Omental fat pad (tissue), 3 donors: ENCODE measurements at regions not wholly inside any gene's neighbourhood (a gene's known extent, or its start where the extent isn't known, plus 50 kb on each side); places are given as distances from the start of the nearest gene placed in this dataset.
"Not testable (repeated sequence)": the region's sequence is repeated elsewhere in the genome, so short reads cannot be mapped to it uniquely, and the experiment has no call there.

Source experiments
- ATAC-seq: fragments of 150-250 bp; one replicate; pipeline ENCODE4 v1.9.1; 2016; ENCODE audit warnings: mild to moderate bottlenecking, moderate library complexity; ENCODE audit not compliant: low FRiP score
- DNase-seq: peaks from one replicate; pipeline ENCODE4 v3.0.0-alpha.2; 2019; ENCODE audit warnings: low spot score
- TF ChIP-seq, protein P1 (sequence below), 3 donors: fragments of 450-650 bp; IDR thresholded peaks; one replicate each; pipeline ENCODE4 v1.5.1; 2016 to 2017; ENCODE audit warnings: antibody characterized with exemption in 3 of 3, mild to moderate bottlenecking in 3 of 3, moderate library complexity in 2 of 3

DNA sequence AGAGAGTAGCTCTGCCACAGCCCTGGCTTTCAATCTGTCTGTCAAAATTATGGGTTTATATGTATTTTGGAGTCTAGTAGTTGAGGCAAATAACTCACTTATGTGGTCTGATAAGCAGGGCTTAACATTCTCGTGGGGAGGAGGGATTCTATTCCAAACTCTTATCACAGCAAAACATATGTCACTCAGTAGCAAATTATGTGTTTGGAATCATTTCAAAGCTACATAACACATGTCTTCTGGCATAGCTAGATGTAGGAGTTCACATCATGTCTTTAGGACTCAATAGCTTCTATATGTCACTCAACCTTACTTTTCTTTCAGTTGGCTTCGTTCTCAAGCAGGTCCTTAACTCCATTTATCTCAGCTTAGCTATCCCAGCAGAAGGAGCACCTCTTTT lies 144.5 kb upstream of the SEMA6A start:
- DNase-seq (no peak), ATAC-seq (no peak)

DNA sequence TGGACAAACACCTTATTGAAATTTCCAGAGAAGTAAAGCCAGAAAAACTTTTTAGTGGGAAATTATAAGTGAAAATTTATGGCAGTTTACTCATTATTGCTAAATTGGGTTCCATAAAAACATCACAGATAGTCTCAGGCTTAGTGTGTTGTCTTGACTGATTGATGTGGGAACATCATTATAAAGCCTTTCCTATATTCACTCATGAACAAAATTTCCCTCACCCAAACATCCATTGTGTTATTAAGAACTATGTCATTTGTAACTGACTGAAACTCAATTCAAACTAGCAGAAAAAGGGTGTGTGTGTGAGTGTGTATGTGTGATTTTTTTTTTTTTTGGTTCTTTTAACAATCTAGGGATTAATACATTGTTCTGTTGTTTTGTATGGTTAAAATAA lies 143.7 kb upstream of the SEMA6A start:
- DNase-seq (no peak), ATAC-seq (no peak)
- TF ChIP-seq, protein P1, sequence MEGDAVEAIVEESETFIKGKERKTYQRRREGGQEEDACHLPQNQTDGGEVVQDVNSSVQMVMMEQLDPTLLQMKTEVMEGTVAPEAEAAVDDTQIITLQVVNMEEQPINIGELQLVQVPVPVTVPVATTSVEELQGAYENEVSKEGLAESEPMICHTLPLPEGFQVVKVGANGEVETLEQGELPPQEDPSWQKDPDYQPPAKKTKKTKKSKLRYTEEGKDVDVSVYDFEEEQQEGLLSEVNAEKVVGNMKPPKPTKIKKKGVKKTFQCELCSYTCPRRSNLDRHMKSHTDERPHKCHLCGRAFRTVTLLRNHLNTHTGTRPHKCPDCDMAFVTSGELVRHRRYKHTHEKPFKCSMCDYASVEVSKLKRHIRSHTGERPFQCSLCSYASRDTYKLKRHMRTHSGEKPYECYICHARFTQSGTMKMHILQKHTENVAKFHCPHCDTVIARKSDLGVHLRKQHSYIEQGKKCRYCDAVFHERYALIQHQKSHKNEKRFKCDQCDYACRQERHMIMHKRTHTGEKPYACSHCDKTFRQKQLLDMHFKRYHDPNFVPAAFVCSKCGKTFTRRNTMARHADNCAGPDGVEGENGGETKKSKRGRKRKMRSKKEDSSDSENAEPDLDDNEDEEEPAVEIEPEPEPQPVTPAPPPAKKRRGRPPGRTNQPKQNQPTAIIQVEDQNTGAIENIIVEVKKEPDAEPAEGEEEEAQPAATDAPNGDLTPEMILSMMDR (IDR thresholded peaks at IDR 0.05): no peak

More for the DNA sequence above, 144.5 kb upstream of the SEMA6A start:
- TF ChIP-seq, protein P1 (IDR thresholded peaks at IDR 0.05): no peak

GRCh38 chr5:116709082-116709481 lies 134.5 kb upstream of the SEMA6A start:
- DNase-seq: no peak
- TF ChIP-seq, protein P1 (IDR thresholded peaks at IDR 0.05): no peak
- ATAC-seq: no peak

GRCh38 chr5:116705121-116705519 lies 130.5 kb upstream of the SEMA6A start:
- not testable (repeated sequence) for ATAC-seq, DNase-seq

GRCh38 chr5:116703941-116704340 lies 129.3 kb upstream of the SEMA6A start:
- no peak for ATAC-seq
- DNase-seq: no peak
- TF ChIP-seq, protein P1 (IDR thresholded peaks at IDR 0.05): no peak

DNA sequence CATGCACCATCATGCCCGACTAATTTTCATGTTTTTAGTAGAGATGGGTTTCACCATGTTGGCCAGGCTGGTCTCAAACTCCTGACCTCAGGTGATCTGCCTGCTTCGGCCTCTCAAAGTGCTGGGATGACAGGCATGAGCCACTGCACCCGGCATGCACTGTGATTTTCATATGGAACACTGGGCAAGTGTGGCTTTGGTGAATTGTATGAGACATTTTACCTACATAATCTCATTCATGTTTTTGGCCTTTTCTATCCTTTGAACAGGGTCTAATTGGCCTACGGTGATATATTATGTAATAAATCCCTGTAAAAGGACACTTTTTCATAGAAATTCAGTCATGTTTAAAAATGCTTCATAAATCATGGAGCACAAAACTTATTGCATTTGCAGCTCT lies 128.7 kb upstream of the SEMA6A start:
- ATAC-seq (no peak), DNase-seq (no peak)
- TF ChIP-seq, protein P1 (IDR thresholded peaks at IDR 0.05): no peak

GRCh38 chr5:116702776-116703175 lies 128.2 kb upstream of the SEMA6A start:
- ATAC-seq (no peak), DNase-seq (no peak)
- TF ChIP-seq, protein P1 (IDR thresholded peaks at IDR 0.05): no peak

DNA sequence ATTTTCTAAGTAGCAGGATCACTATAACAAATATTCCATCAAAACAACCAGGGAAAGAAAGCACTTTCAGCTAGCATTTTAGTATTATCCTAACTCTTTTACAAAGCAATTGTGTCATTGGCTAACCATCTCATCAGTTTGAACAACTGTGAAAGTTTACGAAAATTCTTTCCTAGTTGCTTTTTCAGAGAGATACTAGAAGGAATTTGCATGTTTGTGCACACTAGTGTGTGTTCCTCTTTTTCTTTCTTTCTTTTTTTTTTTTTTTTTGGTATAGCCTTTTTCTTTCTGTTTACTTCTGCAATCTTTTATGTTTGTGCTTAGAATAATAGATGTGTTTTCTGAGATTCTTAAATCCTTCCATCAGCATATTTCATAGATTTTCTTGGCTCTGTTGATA lies 124.7 kb upstream of the SEMA6A start:
- ATAC-seq: no peak
- TF ChIP-seq, protein P1 (IDR thresholded peaks at IDR 0.05): no peak
- no peak for DNase-seq
